SK-N-SH (cell line): ENCODE measurements at regions not wholly inside any gene's neighbourhood (a gene's known extent, or its start where the extent isn't known, plus 50 kb on each side); places are given as distances from the start of the nearest gene placed in this dataset.

Source experiments
- CTCF ChIA-PET: fragments of 300-600, 350-600 bp; formaldehyde crosslinking; extraction: SDS; loops from one replicate; lab custom pipeline; 2021; lab: Yijun Ruan, JAX
- POLR2A ChIA-PET: fragments of 350-600 bp; sonication (Branson Sonifier 250); formaldehyde crosslinking; extraction: SDS; loops from one replicate; lab custom pipeline; 2020; ENCODE audit warnings: antibody characterized with exemption, inconsistent platforms; lab: Yijun Ruan, JAX
- DNase-seq: peaks from one replicate; pipeline ENCODE4 v3.0.0; 2012
- H2AFZ ChIP-seq: fragments of 200-600 bp; sonication (generic); 2 replicates; pipeline ENCODE4 v1.8.1; 2016; ENCODE audit warnings: antibody characterized with exemption, mild to moderate bottlenecking, low read depth
- H3F3A ChIP-seq: fragments of 200-600 bp; sonication (generic); replicated peaks from 2 replicates; pipeline ENCODE3; 2016; ENCODE audit warnings: antibody characterized with exemption, mild to moderate bottlenecking; ENCODE audit not compliant: insufficient read depth
- H3K27ac ChIP-seq, 2 experiments: fragments of 200-500 bp in 1 of 2; fragments of 200-600 bp in 1 of 2; sonication (Bioruptor generic) in 1 of 2; sonication (generic), shearing (Covaris generic) in 1 of 2; 2 replicates each; pipeline versions ENCODE4 v1.5.1 to v1.6.1; 2014 to 2016; ENCODE audit warnings: low read depth in 2 of 2, inconsistent platforms in 1 of 2, low read length in 1 of 2, mild to moderate bottlenecking in 1 of 2, mixed read lengths in 1 of 2
- H3K27me3 ChIP-seq: fragments of 200-600 bp; sonication (generic), shearing (Covaris generic); 2 replicates; pipeline ENCODE4 v1.6.1; 2016; ENCODE audit warnings: mixed run types; ENCODE audit not compliant: insufficient read depth
- H3K36me3 ChIP-seq, 2 experiments: fragments of 200-500 bp in 1 of 2; fragments of 200-600 bp in 1 of 2; sonication (Bioruptor generic) in 1 of 2; sonication (generic) in 1 of 2; replicated peaks in 1 of 2; 2 replicates each; pipeline versions ENCODE3 to v1.5.1; 2014 to 2016; ENCODE audit warnings: low read length in 1 of 2, mild to moderate bottlenecking in 1 of 2; ENCODE audit not compliant: insufficient read depth in 2 of 2, control insufficient read depth in 1 of 2
- H3K4me1 ChIP-seq, 2 experiments: fragments of 200-500 bp in 1 of 2; fragments of 200-600 bp in 1 of 2; sonication (Bioruptor generic) in 1 of 2; sonication (generic), shearing (Covaris generic) in 1 of 2; 2 replicates each; pipeline versions ENCODE4 v1.5.1 to v1.6.1; 2014 to 2016; ENCODE audit warnings: low read depth in 1 of 2, low read length in 1 of 2, mixed run types in 1 of 2; ENCODE audit not compliant: insufficient read depth in 2 of 2, control insufficient read depth in 1 of 2
- H3K4me2 ChIP-seq: fragments of 200-600 bp; sonication (generic), shearing (Covaris generic); 2 replicates; pipeline ENCODE4 v1.6.1; 2017; ENCODE audit warnings: mixed run types
- H3K4me3 ChIP-seq, 2 experiments: fragments of 200-500 bp in 1 of 2; fragments of 200-600 bp in 1 of 2; sonication (Bioruptor generic) in 1 of 2; sonication (generic), shearing (Covaris generic) in 1 of 2; 2 replicates each; pipeline versions ENCODE4 v1.5.1 to v1.8.1; 2014 to 2016; ENCODE audit warnings: low read depth in 2 of 2, inconsistent platforms in 1 of 2, low read length in 1 of 2, mild to moderate bottlenecking in 1 of 2, mixed read lengths in 1 of 2, moderate library complexity in 1 of 2
- H3K79me2 ChIP-seq: fragments of 200-600 bp; sonication (generic); 2 replicates; pipeline ENCODE4 v1.8.1; 2017; ENCODE audit warnings: mild to moderate bottlenecking; ENCODE audit not compliant: insufficient read depth
- H3K9ac ChIP-seq: fragments of 200-600 bp; sonication (generic); 2 replicates; pipeline ENCODE4 v1.6.1; 2017; ENCODE audit warnings: mixed run types
- H3K9me2 ChIP-seq: fragments of 200-600 bp; sonication (generic); 2 replicates; pipeline ENCODE4 v1.6.1; 2017; ENCODE audit warnings: mixed run types
- H3K9me3 ChIP-seq: fragments of 200-600 bp; sonication (generic); 2 replicates; pipeline ENCODE4 v1.6.1; 2017; ENCODE audit warnings: mixed run types, mild to moderate bottlenecking, moderate library complexity
- H4K20me1 ChIP-seq: fragments of 200-600 bp; sonication (generic); 2 replicates; pipeline ENCODE4 v1.6.1; 2017; ENCODE audit warnings: mild to moderate bottlenecking, mixed run types; ENCODE audit not compliant: insufficient read depth
- ELF1 ChIP-seq: IDR thresholded peaks from 2 replicates; pipeline ENCODE4 v1.4.0; 2012
- EZH2phosphoT487 ChIP-seq: fragments of 200-600 bp; sonication (generic); IDR thresholded peaks from 2 replicates; pipeline ENCODE4 v1.6.1; 2017; ENCODE audit warnings: low read depth, mixed run types, mild to moderate bottlenecking, antibody characterized with exemption, moderate library complexity, borderline replicate concordance
- FOXJ3 ChIP-seq: sonication (generic); formaldehyde crosslinking; IDR thresholded peaks from 2 replicates; pipeline ENCODE4 v1.5.1; 2020; ENCODE audit warnings: mild to moderate bottlenecking, missing genetic modification reagents
- FOXM1 ChIP-seq: IDR thresholded peaks from 2 replicates; pipeline ENCODE4 v1.4.0; 2012; ENCODE audit warnings: low read depth, mild to moderate bottlenecking
- GATA2 ChIP-seq: sonication (generic); formaldehyde crosslinking; IDR thresholded peaks from 2 replicates; pipeline ENCODE4 v1.5.0; 2020; ENCODE audit warnings: mild to moderate bottlenecking, missing genetic modification reagents
- NFIC ChIP-seq: IDR thresholded peaks from 2 replicates; pipeline ENCODE4 v1.4.0; 2012; ENCODE audit warnings: borderline replicate concordance
- POLR2AphosphoS5 ChIP-seq: IDR thresholded peaks from 2 replicates; pipeline ENCODE4 v1.6.1; 2012; ENCODE audit warnings: low read depth, low read length
- RFX5 ChIP-seq: IDR thresholded peaks from 2 replicates; pipeline ENCODE4 v1.6.1; 2012; ENCODE audit warnings: mild to moderate bottlenecking, improper control_type of control experiment, low read length
- TCF12 ChIP-seq: IDR thresholded peaks from 2 replicates; pipeline ENCODE4 v1.4.0; 2012
- TEAD4 ChIP-seq: IDR thresholded peaks from 2 replicates; pipeline ENCODE4 v1.4.0; 2012; ENCODE audit warnings: mild to moderate bottlenecking, borderline replicate concordance; ENCODE audit not compliant: insufficient read depth
- YY1 ChIP-seq: IDR thresholded peaks from 2 replicates; pipeline ENCODE4 v1.4.0; 2012; ENCODE audit warnings: low read depth, mild to moderate bottlenecking
- ZBTB33 ChIP-seq: IDR thresholded peaks from 2 replicates; pipeline ENCODE4 v1.4.0; 2012; ENCODE audit warnings: low read depth, borderline replicate concordance
- WGBS: methylation state at CpG from one replicate; pipeline ENCODE4 v1.1.6; 2017; ENCODE audit warnings: low lambda C conversion rate; 5-methylcytosine and 5-hydroxymethylcytosine counted together
- TF ChIP-seq, protein P1 (sequence below): fragments of 150-350 bp; IDR thresholded peaks from 2 replicates; pipeline ENCODE4 v1.6.1; 2017; ENCODE audit warnings: antibody characterized with exemption, low read length, low read depth, borderline replicate concordance
- TF ChIP-seq, protein P2 (sequence below): IDR thresholded peaks from 2 replicates; pipeline ENCODE4 v1.4.0; 2012; ENCODE audit warnings: low read depth
- TF ChIP-seq, protein P3 (sequence below): fragments of 200-600 bp; sonication (generic); IDR thresholded peaks from 2 replicates; pipeline ENCODE4 v1.6.1; 2017; ENCODE audit warnings: antibody characterized with exemption, mild to moderate bottlenecking, moderate library complexity
- TF ChIP-seq, protein P4 (sequence below): IDR thresholded peaks from 2 replicates; pipeline ENCODE4 v1.6.1; 2012; ENCODE audit warnings: mild to moderate bottlenecking, low read depth, low read length, moderate library complexity

DNA sequence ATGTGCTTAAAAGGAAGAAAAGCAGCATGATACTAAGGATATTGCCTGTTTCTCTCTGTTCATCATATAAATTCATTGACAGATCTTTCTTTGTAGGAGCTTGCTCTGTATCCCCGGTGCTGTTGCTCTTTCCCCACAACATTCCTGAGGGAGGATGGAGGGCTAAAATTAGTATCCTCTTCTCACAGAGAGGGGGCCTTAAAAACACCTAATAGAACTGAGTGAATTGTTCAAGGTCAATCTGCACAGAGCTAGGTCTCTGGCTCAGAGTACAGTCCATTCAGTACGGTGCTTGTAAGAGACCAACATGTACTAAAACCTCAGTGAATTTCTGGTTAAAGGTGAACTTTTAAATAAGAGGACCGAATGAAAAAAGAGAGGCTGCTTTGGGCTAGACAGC lies 88.7 kb downstream of the PALM2AKAP2 start:
- Histone ChIP-seq H3K9me3 (no peaks in the 10 kb centered on the region), H3K4me2 (no peak overlapping the region; the same call in 1 of the 2 replicates), H2AFZ (no peak overlapping the region), H3F3A (no peaks in the 10 kb centered on the region), H3K9ac (no peak overlapping the region), H3K79me2 (peaks cover 49% of the 10 kb centered on the region; the same call in 1 of the 2 replicates), H3K9me2 (no peaks in the 10 kb centered on the region), H3K4me3 (no peak overlapping the region), H3K27me3 (no peaks in the 10 kb centered on the region), H4K20me1 (peaks cover 18% of the 10 kb centered on the region), H3K4me1 (no peaks in the 10 kb centered on the region; a peak in 2 of 4 replicates), H3K27ac (no peak overlapping the region), H3K36me3 (peaks cover 0 to 24% of the 10 kb centered on the region in 2 experiments)
- WGBS = 53% methylated on average over 3 of the region's 3 CpGs
- POLR2A ChIA-PET = no interaction called here
- no peak for DNase-seq
- CTCF ChIA-PET = interaction anchor here (2.7 kb wide), 1 partner anchor 283 kb away, joined by 6 read pairs; no protein-coding TSS in a partner anchor
- TF ChIP-seq, protein P1, sequence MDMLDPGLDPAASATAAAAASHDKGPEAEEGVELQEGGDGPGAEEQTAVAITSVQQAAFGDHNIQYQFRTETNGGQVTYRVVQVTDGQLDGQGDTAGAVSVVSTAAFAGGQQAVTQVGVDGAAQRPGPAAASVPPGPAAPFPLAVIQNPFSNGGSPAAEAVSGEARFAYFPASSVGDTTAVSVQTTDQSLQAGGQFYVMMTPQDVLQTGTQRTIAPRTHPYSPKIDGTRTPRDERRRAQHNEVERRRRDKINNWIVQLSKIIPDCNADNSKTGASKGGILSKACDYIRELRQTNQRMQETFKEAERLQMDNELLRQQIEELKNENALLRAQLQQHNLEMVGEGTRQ = no peak
- TF ChIP-seq ZBTB33 (no peak), NFIC (no peak), FOXM1 (no peak), GATA2 (CRISPR knock-in tag) (no peak), FOXJ3 (no peak), TCF12 (no peak), RFX5 (no peak), TEAD4 (no peak), YY1 (no peak), ELF1 (no peak), POLR2AphosphoS5 (no peak), EZH2phosphoT487 (no peak)
- TF ChIP-seq, protein P2, sequence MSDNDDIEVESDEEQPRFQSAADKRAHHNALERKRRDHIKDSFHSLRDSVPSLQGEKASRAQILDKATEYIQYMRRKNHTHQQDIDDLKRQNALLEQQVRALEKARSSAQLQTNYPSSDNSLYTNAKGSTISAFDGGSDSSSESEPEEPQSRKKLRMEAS = no peak
- TF ChIP-seq, protein P3, sequence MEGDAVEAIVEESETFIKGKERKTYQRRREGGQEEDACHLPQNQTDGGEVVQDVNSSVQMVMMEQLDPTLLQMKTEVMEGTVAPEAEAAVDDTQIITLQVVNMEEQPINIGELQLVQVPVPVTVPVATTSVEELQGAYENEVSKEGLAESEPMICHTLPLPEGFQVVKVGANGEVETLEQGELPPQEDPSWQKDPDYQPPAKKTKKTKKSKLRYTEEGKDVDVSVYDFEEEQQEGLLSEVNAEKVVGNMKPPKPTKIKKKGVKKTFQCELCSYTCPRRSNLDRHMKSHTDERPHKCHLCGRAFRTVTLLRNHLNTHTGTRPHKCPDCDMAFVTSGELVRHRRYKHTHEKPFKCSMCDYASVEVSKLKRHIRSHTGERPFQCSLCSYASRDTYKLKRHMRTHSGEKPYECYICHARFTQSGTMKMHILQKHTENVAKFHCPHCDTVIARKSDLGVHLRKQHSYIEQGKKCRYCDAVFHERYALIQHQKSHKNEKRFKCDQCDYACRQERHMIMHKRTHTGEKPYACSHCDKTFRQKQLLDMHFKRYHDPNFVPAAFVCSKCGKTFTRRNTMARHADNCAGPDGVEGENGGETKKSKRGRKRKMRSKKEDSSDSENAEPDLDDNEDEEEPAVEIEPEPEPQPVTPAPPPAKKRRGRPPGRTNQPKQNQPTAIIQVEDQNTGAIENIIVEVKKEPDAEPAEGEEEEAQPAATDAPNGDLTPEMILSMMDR = no peak
- TF ChIP-seq, protein P4, sequence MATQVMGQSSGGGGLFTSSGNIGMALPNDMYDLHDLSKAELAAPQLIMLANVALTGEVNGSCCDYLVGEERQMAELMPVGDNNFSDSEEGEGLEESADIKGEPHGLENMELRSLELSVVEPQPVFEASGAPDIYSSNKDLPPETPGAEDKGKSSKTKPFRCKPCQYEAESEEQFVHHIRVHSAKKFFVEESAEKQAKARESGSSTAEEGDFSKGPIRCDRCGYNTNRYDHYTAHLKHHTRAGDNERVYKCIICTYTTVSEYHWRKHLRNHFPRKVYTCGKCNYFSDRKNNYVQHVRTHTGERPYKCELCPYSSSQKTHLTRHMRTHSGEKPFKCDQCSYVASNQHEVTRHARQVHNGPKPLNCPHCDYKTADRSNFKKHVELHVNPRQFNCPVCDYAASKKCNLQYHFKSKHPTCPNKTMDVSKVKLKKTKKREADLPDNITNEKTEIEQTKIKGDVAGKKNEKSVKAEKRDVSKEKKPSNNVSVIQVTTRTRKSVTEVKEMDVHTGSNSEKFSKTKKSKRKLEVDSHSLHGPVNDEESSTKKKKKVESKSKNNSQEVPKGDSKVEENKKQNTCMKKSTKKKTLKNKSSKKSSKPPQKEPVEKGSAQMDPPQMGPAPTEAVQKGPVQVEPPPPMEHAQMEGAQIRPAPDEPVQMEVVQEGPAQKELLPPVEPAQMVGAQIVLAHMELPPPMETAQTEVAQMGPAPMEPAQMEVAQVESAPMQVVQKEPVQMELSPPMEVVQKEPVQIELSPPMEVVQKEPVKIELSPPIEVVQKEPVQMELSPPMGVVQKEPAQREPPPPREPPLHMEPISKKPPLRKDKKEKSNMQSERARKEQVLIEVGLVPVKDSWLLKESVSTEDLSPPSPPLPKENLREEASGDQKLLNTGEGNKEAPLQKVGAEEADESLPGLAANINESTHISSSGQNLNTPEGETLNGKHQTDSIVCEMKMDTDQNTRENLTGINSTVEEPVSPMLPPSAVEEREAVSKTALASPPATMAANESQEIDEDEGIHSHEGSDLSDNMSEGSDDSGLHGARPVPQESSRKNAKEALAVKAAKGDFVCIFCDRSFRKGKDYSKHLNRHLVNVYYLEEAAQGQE = no peak
